NCI-H187 (cell line): ENCODE measurements at regions not wholly inside any gene's neighbourhood (a gene's known extent, or its start where the extent isn't known, plus 50 kb on each side); places are given as distances from the start of the nearest gene placed in this dataset.

Experiments used
- DNase-seq, 2 experiments: peaks; one replicate each; lab custom pipeline; 2025; lab: John Stamatoyannopoulos, UW

DNA sequence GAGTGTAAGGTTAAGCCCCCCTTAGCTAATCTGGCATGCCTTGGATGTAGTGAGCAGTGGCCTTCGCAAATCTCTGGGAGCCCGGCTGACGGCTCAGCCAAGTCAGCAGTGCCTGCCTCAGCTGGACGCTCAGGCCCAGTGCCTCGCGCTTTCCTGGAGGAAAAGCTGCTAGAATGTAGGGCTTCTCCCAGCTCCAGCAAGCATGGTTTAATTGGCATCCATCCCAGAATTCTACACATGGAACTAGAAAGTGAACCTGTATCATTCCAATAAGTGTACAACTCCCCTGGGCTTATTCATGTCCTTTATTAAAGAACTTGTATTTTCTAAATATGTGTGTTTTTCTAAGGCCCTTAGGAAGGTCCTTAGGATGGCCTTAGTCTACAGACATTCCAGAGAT is 287.8 kb upstream of the SHH start:
- DNase-seq, result no peak

DNA sequence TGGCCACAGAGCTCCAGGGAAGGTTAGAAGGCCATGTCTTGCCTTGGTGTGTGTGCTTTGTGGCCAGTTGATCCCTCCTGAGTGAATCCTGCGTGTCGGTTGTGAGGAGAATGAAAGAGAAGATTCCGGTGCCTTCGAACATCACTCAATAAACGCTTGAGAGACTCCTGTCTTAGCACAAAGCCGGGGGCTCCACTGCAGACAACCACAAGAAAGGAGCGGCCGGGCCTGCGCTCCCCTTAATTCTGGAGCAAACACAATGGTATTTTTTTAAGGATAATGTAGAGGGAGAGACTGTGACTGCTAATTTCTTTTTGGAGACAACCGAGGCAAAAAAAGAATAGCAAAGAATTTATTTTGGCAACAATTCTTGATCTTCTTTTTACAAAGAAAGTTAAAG is 286.8 kb upstream of the SHH start:
- no peak for DNase-seq

DNA sequence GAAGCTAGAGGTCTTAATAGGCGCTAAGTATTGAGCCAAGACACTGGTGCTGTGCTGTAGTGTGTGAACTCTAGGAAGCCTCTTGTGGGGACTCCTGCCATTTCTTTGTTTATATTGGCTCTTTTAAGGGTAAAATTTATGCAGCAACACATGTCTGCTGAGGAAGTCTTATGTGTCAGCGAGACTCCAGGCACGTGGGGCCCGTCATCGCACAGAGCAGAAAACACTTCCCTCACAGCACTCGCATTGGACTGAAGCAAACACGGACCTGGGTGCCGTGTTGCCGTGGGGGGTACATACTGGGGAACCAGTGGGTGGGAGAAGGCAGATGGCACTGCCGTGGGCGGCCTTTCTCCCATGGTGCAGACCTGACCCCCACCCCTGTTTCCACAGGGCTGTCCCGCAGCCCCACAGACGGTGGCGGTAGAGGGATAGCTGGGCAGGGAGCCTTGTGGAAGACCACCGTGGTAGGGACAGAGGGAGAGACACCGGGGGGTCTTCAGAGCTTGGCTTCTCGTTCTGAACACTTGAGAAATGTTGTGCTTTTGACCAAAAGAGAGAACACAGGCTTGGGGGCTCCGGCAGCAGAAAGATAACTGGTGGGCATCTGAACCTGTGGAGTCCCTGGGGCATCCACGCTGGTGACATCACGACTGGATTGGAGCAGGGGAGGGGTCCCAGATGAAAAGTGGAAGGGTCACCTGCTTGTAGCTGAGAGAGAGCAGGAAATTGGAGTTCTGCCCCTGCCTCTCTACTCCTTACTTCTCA is 284.7 kb upstream of the SHH start:
- DNase-seq, result no peak

DNA sequence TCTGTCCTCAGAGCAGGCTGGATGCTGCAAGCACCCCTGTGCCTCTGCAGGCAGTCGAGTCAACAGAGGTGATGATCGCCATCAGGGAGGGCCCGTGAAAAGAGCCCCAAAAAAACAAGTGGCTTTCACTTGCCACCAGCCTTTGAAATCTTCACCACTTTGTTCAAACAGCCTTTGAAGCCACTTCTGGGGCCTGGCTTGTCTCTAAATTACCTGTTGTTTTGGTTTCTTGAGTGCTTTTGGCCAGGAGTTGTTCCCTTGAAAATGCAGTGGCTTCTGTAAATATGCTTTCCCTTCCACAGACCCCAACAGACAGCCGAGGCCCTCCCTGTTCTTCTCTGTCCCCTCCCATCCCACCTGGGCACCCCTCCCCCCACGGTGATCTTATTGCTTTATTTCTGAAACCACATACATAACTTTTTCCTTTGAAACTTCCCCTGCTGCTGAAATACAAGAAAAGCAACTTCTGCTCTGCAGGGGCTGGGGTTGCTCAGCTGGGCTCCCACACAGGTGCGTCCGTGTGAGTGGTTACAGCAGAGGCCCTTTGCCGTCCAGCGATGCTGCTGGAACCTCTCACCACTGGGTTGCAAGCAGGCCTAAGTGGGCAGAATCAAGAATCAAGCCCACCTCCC is 283.8 kb upstream of the SHH start:
- DNase-seq, result no peak

DNA sequence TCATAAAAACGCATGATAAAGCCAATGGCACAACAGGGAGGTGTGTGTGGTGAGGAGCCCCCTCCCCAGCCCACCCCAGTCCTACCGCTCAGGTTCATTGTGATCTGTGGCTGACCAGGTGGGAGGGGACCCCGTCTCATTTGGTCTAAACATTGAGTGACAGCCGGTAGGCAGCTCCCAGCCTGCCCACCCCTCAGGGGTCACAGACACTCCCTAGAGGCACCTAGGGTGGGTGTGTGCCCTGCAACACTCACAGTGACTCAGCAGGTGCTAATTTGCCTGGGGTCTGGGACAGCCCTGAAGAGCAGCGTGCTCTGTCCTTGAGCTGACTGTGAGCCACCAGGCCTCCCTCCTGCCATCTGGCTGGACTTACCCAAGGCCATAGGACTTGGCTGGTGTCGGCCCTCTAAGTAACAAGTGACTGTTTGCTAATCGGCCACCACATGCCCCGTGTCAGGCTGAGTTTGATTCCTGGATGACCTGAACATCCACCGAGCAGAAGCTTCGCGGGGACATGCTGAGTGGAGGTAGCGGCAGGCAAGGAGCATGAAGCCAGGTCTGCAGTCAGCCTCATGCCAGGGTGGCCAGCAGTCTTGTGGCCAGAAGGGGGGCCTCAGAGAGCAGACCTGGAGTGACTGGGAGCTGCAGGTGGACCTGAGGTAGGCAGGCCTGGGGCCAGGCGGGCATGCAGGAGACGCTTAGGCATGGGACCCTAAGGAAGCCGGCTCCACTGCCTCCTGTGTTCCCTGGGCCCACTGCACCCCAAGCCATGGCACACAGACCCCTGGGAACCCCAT is 282.3 kb upstream of the SHH start:
- no peak for DNase-seq

DNA sequence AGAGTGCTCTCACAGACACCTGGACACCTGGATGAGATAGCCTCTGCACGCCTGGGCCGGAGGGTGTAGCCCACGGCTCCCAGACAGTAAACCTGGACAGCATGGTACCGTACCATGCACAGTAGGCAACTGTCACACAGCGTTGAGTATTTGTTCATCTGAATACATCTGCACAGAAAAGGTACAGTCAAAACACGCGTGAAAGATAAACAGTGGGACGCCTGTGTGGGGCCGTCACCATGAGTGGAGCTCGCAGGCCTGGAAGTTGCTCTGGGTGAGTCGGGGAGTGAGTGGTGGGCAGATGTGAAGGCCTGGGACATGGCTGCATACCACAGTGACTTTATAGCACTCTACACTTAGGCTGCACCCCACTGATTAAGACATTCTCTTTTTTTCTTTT is 280.0 kb upstream of the SHH start:
- no peak for DNase-seq

- DNase-seq, result no peak
Measured at GRCh38 chr7:156091519-156092080, 279.3 kb upstream of the SHH start.

DNA sequence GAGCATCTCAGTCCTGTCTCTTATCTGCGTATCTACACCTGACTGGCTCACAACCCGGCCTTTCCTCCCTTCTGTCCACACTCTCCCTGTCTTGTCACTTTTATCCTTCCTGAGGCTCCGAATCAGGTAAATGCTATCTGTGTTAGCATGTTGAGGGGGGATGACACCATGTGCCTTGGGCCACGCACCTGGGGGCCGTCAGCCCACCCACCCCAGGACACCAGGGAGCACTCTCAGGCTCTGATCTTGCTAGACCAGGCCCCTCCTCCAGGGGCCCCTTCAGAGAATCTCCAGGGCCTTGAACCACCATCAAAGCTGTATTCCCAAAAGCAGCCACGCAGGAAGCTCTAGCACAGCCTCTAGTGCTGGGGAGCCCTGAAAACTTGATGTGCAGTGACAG is 278.7 kb upstream of the SHH start:
- DNase-seq, result no peak

DNA sequence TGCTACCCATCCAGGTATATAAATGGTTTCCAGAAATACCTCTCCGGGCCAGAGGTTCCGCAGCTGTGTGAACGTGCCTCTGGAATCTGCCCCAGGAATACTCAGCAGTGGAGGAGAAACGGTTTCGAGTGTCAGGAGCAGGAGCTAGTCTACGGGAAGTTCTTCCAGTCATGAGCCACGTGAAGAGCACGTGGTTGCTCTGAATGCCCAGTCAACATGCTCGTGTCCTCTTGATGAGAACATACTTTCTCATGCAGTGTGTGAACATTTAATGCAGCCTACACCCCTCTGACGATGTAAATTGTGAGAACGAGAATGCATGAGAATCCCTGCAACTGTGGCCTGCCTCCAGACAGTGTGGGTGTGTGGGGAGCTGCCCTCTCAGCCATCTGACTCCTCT is 277.0 kb upstream of the SHH start:
- no peak for DNase-seq

GRCh38 chr7:156088115-156088514 is 275.9 kb upstream of the SHH start:
- DNase-seq, result no peak

DNA sequence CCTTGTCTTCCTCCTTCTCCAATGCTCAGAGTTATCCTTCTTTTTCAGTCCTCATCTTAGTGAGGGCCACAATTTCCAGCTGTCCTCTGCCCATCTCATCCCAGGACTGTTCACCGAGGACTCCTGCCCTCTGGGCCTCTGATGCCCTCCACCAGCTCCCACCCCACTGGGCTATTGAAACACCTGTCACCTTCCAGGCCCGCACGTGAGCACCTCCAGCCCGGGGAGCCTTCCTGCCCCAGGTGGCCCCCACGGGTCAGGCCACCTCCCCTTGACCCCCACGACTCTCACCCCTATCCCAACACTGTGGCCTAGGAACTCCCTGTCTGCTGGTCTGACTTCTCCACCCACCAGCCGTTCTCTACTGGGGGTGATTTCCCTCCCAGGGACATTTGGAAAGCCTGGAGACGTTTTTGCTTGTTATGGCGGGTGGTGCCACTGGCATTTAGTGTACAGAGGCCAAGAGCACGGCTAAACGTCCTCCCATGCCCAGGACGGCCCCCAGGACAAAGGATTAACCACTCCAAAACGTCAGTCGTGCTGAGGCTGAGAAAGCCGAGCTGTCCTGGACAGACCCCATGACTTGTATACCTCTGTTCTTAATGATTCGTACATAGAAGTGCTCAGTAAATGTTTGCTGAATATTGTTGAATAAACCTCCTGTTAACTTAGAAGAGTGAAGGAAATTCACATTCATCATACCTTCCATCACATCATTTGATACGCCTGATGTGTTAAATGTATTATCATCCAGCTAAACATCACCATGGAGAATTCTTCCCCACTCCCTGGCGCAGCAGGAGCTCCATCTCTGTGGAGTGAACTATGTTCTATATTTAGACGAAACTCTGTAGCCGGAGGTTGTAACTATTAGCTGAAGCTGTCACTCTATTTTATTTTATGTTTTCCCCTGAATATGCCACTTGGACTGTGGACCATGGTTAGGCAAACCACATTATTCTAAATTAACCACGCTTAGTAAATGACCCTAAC is 270.1 kb upstream of the SHH start:
- DNase-seq, result peak; percentile 30 to 78

DNA sequence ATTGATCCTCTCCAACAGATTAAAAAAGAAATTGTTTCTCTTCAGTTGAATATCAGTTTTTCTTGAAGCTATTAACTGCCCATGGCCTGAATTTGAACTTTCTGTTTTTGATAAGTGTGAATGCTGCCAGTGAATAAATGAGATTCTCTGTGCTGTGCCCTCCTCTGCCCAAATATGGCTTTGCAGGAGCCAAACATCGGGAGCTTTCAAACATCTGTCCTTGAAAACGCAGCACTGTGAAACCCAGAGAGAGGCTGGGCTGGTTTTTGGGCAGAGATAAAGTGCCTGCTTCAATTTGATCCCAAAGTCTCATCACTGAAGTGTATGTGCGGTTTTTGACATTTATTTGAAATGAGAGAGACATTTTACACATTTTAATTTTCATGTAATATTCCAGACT is 268.3 kb upstream of the SHH start:
- DNase-seq, result no peak

DNA sequence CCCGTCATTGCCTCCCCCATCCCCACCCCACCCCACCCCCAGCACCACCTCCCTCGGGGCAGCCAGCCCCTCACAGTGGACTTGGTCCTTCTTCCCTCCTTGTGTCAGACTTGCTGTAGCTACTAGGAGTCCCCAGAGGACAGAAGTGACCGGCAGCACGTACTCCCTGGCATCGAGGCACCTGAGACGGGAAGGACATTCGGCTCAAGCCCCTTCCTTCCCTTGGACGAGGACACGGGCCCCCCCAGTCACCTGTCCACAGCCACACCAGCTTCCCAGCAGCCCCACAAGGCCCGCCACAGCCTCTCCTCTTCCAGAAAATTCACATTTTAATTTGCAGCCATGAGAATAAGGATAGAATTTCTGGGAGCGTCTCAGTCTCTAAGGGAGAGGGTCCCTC is 267.8 kb upstream of the SHH start:
- no peak for DNase-seq

- DNase-seq, result no peak
Measured at GRCh38 chr7:156079156-156079555, 266.9 kb upstream of the SHH start.

DNA sequence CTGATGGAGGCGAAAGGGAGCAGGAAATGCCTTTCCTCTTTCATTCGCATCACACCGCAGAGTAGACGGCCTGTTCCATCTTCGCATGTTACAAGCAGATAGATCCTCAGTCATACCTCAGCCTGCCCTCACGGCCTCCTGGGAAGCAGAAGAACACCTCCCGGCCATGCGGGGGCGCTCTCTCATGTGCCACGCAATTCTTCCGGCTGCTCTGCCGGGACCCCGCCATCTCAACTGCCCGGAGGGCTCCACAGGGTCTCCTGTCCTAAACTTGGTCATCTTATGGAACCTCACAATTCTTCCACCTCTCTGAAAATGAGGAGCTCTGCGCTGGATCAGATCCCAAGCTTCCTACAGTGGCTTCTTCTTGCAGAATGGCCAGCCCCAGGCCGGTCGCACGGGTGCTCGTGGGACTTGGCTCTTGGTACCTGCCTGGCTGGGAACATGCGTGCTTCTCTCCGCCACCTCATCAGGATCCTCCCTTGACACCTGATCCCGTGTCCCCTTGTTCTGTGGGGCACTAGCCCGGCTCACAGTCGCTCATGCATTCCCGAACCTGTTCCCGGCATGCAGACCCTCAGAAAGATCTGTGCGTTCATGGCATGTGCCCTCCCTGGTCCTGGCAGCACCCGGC is 262.8 kb upstream of the SHH start:
- DNase-seq, result no peak

GRCh38 chr7:156074084-156074483 is 261.8 kb upstream of the SHH start:
- DNase-seq, result no peak

DNA sequence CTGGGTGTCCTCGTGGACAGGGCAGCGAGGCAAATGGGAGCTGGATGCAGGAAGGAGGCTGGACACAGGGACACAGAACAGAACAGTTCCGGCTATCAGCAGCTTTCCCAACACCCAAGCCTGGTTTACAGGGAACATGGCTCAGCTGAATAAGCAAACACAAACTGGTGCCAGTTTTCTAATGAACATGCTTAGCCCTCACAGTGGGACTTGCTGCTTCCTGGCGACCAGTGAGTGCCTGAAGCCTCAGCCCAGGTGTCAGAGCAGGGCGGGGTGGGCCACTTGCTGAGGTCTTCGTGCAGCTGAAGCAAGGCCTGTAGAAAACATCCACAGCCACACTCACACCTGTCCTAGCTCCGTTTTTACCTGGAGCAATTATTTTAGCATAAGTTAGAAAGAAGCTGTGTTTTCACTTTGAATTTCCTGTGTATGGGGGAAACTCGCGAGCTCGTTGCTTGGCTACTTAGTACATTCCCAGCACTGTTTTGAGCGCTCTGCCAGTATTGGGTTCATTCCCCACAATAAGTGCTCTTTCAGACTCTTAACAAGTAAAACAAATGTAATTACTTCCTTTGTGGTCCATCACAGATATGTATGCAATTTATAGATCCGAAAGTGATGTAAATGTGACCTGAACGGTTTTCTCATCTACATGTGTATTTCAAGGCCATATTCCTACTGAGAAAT is 261.2 kb upstream of the SHH start:
- DNase-seq, result peak in 1 of 2 experiments; percentile 7

- no peak for DNase-seq
Measured at GRCh38 chr7:156071612-156072011, 259.3 kb upstream of the SHH start.

GRCh38 chr7:156069891-156070290 is 257.6 kb upstream of the SHH start:
- no peak for DNase-seq

DNA sequence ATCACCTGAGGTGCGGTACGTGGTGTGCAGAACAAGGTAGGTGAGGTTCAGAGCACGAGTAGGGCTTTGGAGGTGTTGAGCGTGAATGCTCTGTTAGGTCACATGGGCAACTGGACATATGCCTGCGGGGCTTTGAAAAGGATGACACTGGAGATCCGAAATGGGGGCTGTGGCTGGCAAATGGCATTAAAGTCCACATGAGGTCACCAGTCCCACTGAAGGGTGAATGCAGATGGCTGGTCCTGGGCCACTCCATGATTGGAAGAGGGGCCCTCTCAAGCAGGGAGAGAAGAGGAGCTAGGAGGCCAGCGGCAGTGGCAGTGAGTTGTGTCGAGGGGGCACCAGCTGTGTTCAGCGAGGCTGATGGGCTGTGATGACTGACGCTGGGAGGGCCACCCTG is 254.9 kb upstream of the SHH start:
- DNase-seq, result no peak
